ENCODE measurements at regions not wholly inside any gene's neighbourhood (a gene's known extent, or its start where the extent isn't known, plus 50 kb on each side); places are given as distances from the start of the nearest gene placed in this dataset.

- TF ChIP-seq CTCF (optimal IDR thresholded peaks at IDR 0.05 in 1 of 3, IDR thresholded peaks at IDR 0.05 in 1 of 3, conservative IDR thresholded peaks at IDR 0.05 in 1 of 3; ENCODE audit: extremely low read depth in 1 of 3, insufficient read depth in 2 of 3, low read length in 3 of 3) = no peak
- no peak for TF ChIP-seq EZH2 (IDR thresholded peaks at IDR 0.05; ENCODE audit: low read length)
These were observed 362.2 kb upstream of the SFSWAP start for GRCh38 chr12:131348646-131349045.

Measured in keratinocyte (primary cell).